ENCODE measurements at regions not wholly inside any gene's neighbourhood (a gene's known extent, or its start where the extent isn't known, plus 50 kb on each side); places are given as distances from the start of the nearest gene placed in this dataset.

- no peak for TF ChIP-seq CTCF (IDR thresholded peaks at IDR 0.05)
- TF ChIP-seq POLR2AphosphoS5 (IDR thresholded peaks at IDR 0.05), result no peak
- no peak for TF ChIP-seq POLR2A (IDR thresholded peaks at IDR 0.05; ENCODE audit: low read depth)
Measured at GRCh38 chr20:26277339-26277738, 580.7 kb upstream of the ZNF337 start.

Measured in esophagus muscularis mucosa (tissue), 3 donors.